ENCODE measurements at regions not wholly inside any gene's neighbourhood (a gene's known extent, or its start where the extent isn't known, plus 50 kb on each side); places are given as distances from the start of the nearest gene placed in this dataset.

- no peak for TF ChIP-seq CTCF (IDR thresholded peaks at IDR 0.05; ENCODE audit: low read length)
- no peak for TF ChIP-seq EZH2 (optimal IDR thresholded peaks at IDR 0.05; ENCODE audit: low read depth, low read length)
- TF ChIP-seq EZH2phosphoT487 (IDR thresholded peaks at IDR 0.05; ENCODE audit: low read length) = no peak
Measured at GRCh38 chr2:82596581-82596980, 1862.5 kb downstream of the SUCLG1 start.
